Esophagus squamous epithelium (tissue), 5 donors: ENCODE measurements at regions not wholly inside any gene's neighbourhood (a gene's known extent, or its start where the extent isn't known, plus 50 kb on each side); places are given as distances from the start of the nearest gene placed in this dataset.

Experiments used
- DNase-seq: peaks from one replicate; lab custom pipeline; 2025; lab: John Stamatoyannopoulos, UW
- H3K27ac ChIP-seq, 4 donors: fragments of 200-600 bp; sonication (generic); one replicate each; pipeline ENCODE4 v1.5.1; 2016 to 2019; ENCODE audit warnings: mild to moderate bottlenecking in 1 of 4
- H3K27me3 ChIP-seq, 4 donors: fragments of 200-600 bp; sonication (generic); 1 replicate in 3 of 4; 2 replicates in 1 of 4; pipeline versions ENCODE4 v1.5.1 to v1.6.0; 2017 to 2021; ENCODE audit warnings: antibody characterized with exemption in 1 of 4
- H3K36me3 ChIP-seq, 3 donors: fragments of 200-600 bp; sonication (generic); one replicate each; pipeline ENCODE4 v1.5.1; 2016 to 2019
- H3K4me1 ChIP-seq, 3 donors: fragments of 200-600 bp; sonication (generic); one replicate each; pipeline ENCODE4 v1.5.1; 2017 to 2019
- H3K4me3 ChIP-seq, 4 donors: fragments of 200-600 bp; sonication (generic); 1 replicate in 3 of 4; 2 replicates in 1 of 4; pipeline ENCODE4 v1.5.1; 2016 to 2019; ENCODE audit warnings: mild to moderate bottlenecking in 2 of 4, moderate library complexity in 1 of 4
- H3K9me3 ChIP-seq, 3 donors: fragments of 200-600 bp; sonication (generic); one replicate each; pipeline ENCODE4 v1.5.1; 2016 to 2019
- CTCF ChIP-seq, 6 experiments: fragments of 450-650 bp in 4 of 6; fragments of 200-600 bp in 2 of 6; sonication (generic) in 2 of 6; IDR thresholded peaks; one replicate each; pipeline ENCODE4 v1.5.1; 2016 to 2019; ENCODE audit warnings: antibody characterized with exemption in 6 of 6, mild to moderate bottlenecking in 4 of 6, moderate library complexity in 4 of 6
- POLR2A ChIP-seq, 4 donors: fragments of 450-650 bp; IDR thresholded peaks; one replicate each; pipeline ENCODE4 v1.6.1; 2017; ENCODE audit warnings: antibody characterized with exemption in 4 of 4, mild to moderate bottlenecking in 4 of 4, moderate library complexity in 3 of 4
- WGBS, 2 donors: methylation state at CpG; one replicate each; pipeline ENCODE4 v1.1.5; 2018; 5-methylcytosine and 5-hydroxymethylcytosine counted together
- intact Hi-C: fragments of 100-400 bp; cut with DNase I; formaldehyde crosslinking; loops from one replicate; pipeline ENCODE4 v1.15.0; 2022
- donor health status: DM: yes; HTN: yes; CAD: no.

- 72 to 83% methylated on average over 2 of the region's 2 CpGs for WGBS, 2 donors
- DNase-seq = no peak
- H3K36me3 ChIP-seq = no peaks in the 10 kb centered on the region
- no peaks in the 10 kb centered on the region for H3K4me1 ChIP-seq
- TF ChIP-seq CTCF (IDR thresholded peaks at IDR 0.05) (no peak), POLR2A (IDR thresholded peaks at IDR 0.05) (no peak)
- no peaks in the 10 kb centered on the region for H3K9me3 ChIP-seq
- no peak overlapping the region for H3K27ac ChIP-seq
- H3K4me3 ChIP-seq = no peak overlapping the region
- intact Hi-C loops = no loop called here
- no peaks in the 10 kb centered on the region for H3K27me3 ChIP-seq
These were observed 105.3 kb upstream of the KHDRBS2 start for GRCh38 chr6:62391358-62391757.

- Histone ChIP-seq H3K9me3 (no peaks in the 10 kb centered on the region), H3K4me3 (no peak overlapping the region), H3K36me3 (no peaks in the 10 kb centered on the region), H3K27ac (no peak overlapping the region), H3K27me3 (no peaks in the 10 kb centered on the region), H3K4me1 (no peaks in the 10 kb centered on the region)
- no peak for DNase-seq
- intact Hi-C loops = no loop called here
- TF ChIP-seq CTCF (IDR thresholded peaks at IDR 0.05) = no peak
- no peak for TF ChIP-seq POLR2A (IDR thresholded peaks at IDR 0.05)
These were observed 104.4 kb upstream of the KHDRBS2 start for GRCh38 chr6:62390401-62390800.

GRCh38 chr6:62371453-62372210, 85.6 kb upstream of the KHDRBS2 start:
- Histone ChIP-seq H3K27ac (no peak overlapping the region), H3K9me3 (no peaks in the 10 kb centered on the region), H3K4me3 (no peak overlapping the region), H3K36me3 (no peaks in the 10 kb centered on the region), H3K27me3 (no peaks in the 10 kb centered on the region), H3K4me1 (no peaks in the 10 kb centered on the region)
- intact Hi-C loops = no loop called here
- no peak for DNase-seq
- WGBS, 2 donors = 36 to 45% methylated on average over 4 of the region's 4 CpGs
- no peak for TF ChIP-seq POLR2A (IDR thresholded peaks at IDR 0.05)
- TF ChIP-seq CTCF (IDR thresholded peaks at IDR 0.05) = no peak

GRCh38 chr6:62367601-62368000, 81.6 kb upstream of the KHDRBS2 start:
- 32 to 37% methylated on average over 5 of the region's 5 CpGs for WGBS, 2 donors
- DNase-seq = no peak
- no peaks in the 10 kb centered on the region for H3K36me3 ChIP-seq

More at GRCh38 chr6:62367601-62368000, 81.6 kb upstream of the KHDRBS2 start:
- TF ChIP-seq CTCF (IDR thresholded peaks at IDR 0.05) (no peak), POLR2A (IDR thresholded peaks at IDR 0.05) (no peak)
- intact Hi-C loops = no loop called here
- H3K4me3 ChIP-seq = no peak overlapping the region
- H3K27ac ChIP-seq = no peak overlapping the region
- H3K27me3 ChIP-seq = no peaks in the 10 kb centered on the region
- no peaks in the 10 kb centered on the region for H3K4me1 ChIP-seq
- no peaks in the 10 kb centered on the region for H3K9me3 ChIP-seq
